ENCODE measurements at regions not wholly inside any gene's neighbourhood (a gene's known extent, or its start where the extent isn't known, plus 50 kb on each side); places are given as distances from the start of the nearest gene placed in this dataset.
"Not testable (repeated sequence)": the region's sequence is repeated elsewhere in the genome, so short reads cannot be mapped to it uniquely, and the experiment has no call there.

GRCh38 chr6:43884652-43885022 lies 114.6 kb downstream of the VEGFA start:
- no peak for DNase-seq (ENCODE audit: low read depth)

- no peak for DNase-seq (ENCODE audit: low read depth)
Measured at GRCh38 chr6:43883847-43884651, 114.0 kb downstream of the VEGFA start.

GRCh38 chr6:43882690-43883448 lies 112.9 kb downstream of the VEGFA start:
- not testable (repeated sequence) for DNase-seq (ENCODE audit: low read depth)

GRCh38 chr6:43880236-43881137 lies 110.5 kb downstream of the VEGFA start:
- DNase-seq (ENCODE audit: low read depth) = no peak

GRCh38 chr6:43879722-43880121 lies 109.7 kb downstream of the VEGFA start:
- DNase-seq (ENCODE audit: low read depth) = no peak

- DNase-seq (ENCODE audit: low read depth) = peak; percentile 62
Measured at GRCh38 chr6:43878823-43879495, 108.9 kb downstream of the VEGFA start.

GRCh38 chr6:43878127-43878634 lies 108.2 kb downstream of the VEGFA start:
- no peak for DNase-seq (ENCODE audit: low read depth)

- DNase-seq (ENCODE audit: low read depth) = no peak
Measured at GRCh38 chr6:43877463-43878126, 107.6 kb downstream of the VEGFA start.

- no peak for DNase-seq (ENCODE audit: low read depth)
Measured at GRCh38 chr6:43877036-43877435, 107.0 kb downstream of the VEGFA start.

GRCh38 chr6:43876602-43877001 lies 106.6 kb downstream of the VEGFA start:
- no peak for DNase-seq (ENCODE audit: low read depth)

- no peak for DNase-seq (ENCODE audit: low read depth)
Measured at GRCh38 chr6:43875849-43876572, 106.0 kb downstream of the VEGFA start.

- DNase-seq (ENCODE audit: low read depth) = no peak
Measured at GRCh38 chr6:43874814-43875590, 105.0 kb downstream of the VEGFA start.

- no peak for DNase-seq (ENCODE audit: low read depth)
Measured at GRCh38 chr6:43873806-43874714, 104.0 kb downstream of the VEGFA start.

GRCh38 chr6:43871933-43872332 lies 101.9 kb downstream of the VEGFA start:
- no peak for DNase-seq (ENCODE audit: low read depth)

- DNase-seq (ENCODE audit: low read depth) = no peak
Measured at GRCh38 chr6:43871284-43871683, 101.3 kb downstream of the VEGFA start.

- DNase-seq (ENCODE audit: low read depth) = no peak
Measured at GRCh38 chr6:43870660-43871061, 100.7 kb downstream of the VEGFA start.

GRCh38 chr6:43869792-43870659 lies 100.0 kb downstream of the VEGFA start:
- no peak for DNase-seq (ENCODE audit: low read depth)

All from fibroblast of gingiva (primary cell).